Right lobe of liver (tissue), 4 donors: ENCODE measurements at regions not wholly inside any gene's neighbourhood (a gene's known extent, or its start where the extent isn't known, plus 50 kb on each side); places are given as distances from the start of the nearest gene placed in this dataset.

Experiments
- POLR2A ChIP-seq: fragments of 450-650 bp; IDR thresholded peaks from one replicate; pipeline ENCODE4 v1.6.1; 2017; ENCODE audit warnings: antibody characterized with exemption, mild to moderate bottlenecking
- TF ChIP-seq, protein P1 (sequence below), 4 donors: fragments of 200-600 bp in 3 of 4; fragments of 450-650 bp in 1 of 4; IDR thresholded peaks; one replicate each; pipeline versions ENCODE4 v1.5.1 to v1.8.0; 2016 to 2022; ENCODE audit warnings: antibody characterized with exemption in 4 of 4, mild to moderate bottlenecking in 2 of 4
- donor health status: DM: no; HTN: no; CAD: no.
- donor health status: DM: no; HTN: no; CAD: no.
- donor health status: DM: no; HTN: yes; CAD: no.

DNA sequence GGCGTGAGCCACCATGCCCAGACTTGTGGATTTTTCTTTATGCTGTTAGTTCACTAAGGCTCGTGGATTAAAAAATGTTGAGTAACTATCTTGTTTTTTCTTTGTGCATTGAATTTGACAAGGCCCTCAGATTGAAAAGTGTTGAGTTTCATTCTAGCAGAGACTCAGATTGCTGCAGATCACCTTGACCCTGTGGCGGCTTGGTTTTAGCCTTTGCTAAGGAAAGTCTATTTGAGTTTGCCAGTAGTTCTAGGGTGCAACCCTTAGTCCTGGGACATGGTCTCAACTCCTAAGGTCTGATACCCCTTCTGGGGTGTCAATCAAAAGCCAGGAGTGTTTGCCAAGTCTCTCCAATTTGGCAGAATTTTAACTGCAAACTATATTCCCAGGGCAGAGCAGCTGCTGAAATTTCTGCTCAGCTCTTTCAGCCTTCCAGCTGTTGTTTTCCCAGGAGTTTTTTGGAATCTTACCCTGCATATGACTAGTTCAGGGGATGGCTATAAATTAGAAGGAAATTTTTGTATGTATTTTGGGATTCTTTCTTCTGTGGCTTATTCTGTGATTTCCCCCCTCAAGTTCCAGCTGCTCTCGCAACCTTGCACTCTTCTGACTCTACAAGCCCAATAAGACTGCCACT, 84.3 kb upstream of the HAND1 start:
- no peak for TF ChIP-seq POLR2A
- TF ChIP-seq, protein P1, sequence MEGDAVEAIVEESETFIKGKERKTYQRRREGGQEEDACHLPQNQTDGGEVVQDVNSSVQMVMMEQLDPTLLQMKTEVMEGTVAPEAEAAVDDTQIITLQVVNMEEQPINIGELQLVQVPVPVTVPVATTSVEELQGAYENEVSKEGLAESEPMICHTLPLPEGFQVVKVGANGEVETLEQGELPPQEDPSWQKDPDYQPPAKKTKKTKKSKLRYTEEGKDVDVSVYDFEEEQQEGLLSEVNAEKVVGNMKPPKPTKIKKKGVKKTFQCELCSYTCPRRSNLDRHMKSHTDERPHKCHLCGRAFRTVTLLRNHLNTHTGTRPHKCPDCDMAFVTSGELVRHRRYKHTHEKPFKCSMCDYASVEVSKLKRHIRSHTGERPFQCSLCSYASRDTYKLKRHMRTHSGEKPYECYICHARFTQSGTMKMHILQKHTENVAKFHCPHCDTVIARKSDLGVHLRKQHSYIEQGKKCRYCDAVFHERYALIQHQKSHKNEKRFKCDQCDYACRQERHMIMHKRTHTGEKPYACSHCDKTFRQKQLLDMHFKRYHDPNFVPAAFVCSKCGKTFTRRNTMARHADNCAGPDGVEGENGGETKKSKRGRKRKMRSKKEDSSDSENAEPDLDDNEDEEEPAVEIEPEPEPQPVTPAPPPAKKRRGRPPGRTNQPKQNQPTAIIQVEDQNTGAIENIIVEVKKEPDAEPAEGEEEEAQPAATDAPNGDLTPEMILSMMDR (IDR thresholded peaks at IDR 0.05): no peak
